ENCODE measurements at regions not wholly inside any gene's neighbourhood (a gene's known extent, or its start where the extent isn't known, plus 50 kb on each side); places are given as distances from the start of the nearest gene placed in this dataset.

DNA sequence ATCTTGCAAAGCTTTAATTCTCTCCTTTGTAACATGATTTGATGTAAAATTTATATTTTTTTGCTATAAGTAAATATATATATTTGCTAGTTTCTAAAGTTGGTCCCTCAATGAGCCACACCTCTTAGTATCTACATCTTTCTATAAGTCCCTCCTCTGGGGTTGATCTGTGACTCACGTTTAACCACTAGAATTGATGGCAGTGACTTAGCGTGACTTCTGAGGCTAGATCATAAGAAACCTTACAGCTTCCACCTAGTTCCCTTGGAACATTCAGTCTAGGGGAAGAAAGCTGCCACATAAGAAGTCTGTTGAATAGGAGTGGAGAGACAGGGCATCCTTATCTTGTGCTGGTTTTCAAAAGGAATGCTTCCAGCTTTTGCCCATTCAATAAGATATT is 56.6 kb upstream of the TNIK start:
- peaks cover 2% of the 10 kb centered on the region for H3K9me3 Mint-ChIP-seq
- no peak overlapping the region for H3K27ac Mint-ChIP-seq (ENCODE audit: unreplicated experiment)
- TF ChIP-seq, protein P1, sequence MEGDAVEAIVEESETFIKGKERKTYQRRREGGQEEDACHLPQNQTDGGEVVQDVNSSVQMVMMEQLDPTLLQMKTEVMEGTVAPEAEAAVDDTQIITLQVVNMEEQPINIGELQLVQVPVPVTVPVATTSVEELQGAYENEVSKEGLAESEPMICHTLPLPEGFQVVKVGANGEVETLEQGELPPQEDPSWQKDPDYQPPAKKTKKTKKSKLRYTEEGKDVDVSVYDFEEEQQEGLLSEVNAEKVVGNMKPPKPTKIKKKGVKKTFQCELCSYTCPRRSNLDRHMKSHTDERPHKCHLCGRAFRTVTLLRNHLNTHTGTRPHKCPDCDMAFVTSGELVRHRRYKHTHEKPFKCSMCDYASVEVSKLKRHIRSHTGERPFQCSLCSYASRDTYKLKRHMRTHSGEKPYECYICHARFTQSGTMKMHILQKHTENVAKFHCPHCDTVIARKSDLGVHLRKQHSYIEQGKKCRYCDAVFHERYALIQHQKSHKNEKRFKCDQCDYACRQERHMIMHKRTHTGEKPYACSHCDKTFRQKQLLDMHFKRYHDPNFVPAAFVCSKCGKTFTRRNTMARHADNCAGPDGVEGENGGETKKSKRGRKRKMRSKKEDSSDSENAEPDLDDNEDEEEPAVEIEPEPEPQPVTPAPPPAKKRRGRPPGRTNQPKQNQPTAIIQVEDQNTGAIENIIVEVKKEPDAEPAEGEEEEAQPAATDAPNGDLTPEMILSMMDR (conservative IDR thresholded peaks at IDR 0.05): no peak
- peaks cover 26% of the 10 kb centered on the region for H3K4me1 Mint-ChIP-seq
- no peaks in the 10 kb centered on the region for H3K27me3 Mint-ChIP-seq (ENCODE audit: low read depth)
- H3K36me3 Mint-ChIP-seq (ENCODE audit: low read depth): no peaks in the 10 kb centered on the region
- DNase-seq (ENCODE audit: low read depth, low spot score): no peak
- H3K4me3 Mint-ChIP-seq: no peak overlapping the region

- TF ChIP-seq, protein P1 (conservative IDR thresholded peaks at IDR 0.05): peak; percentile 50
- Mint-ChIP-seq H3K9me3 (no peaks in the 10 kb centered on the region), H3K4me3 (no peak overlapping the region), H3K36me3 (ENCODE audit: low read depth) (no peaks in the 10 kb centered on the region), H3K27ac (ENCODE audit: unreplicated experiment) (no peak overlapping the region), H3K27me3 (ENCODE audit: low read depth) (no peaks in the 10 kb centered on the region), H3K4me1 (peaks cover 26% of the 10 kb centered on the region)
- DNase-seq (ENCODE audit: low read depth, low spot score): no peak
These were observed 54.3 kb upstream of the TNIK start for GRCh38 chr3:171514466-171514865.

- no peaks in the 10 kb centered on the region for H3K27me3 Mint-ChIP-seq (ENCODE audit: low read depth)
- DNase-seq (ENCODE audit: low read depth, low spot score): no peak
- H3K4me3 Mint-ChIP-seq: no peak overlapping the region
- H3K27ac Mint-ChIP-seq (ENCODE audit: unreplicated experiment): no peak overlapping the region
- H3K4me1 Mint-ChIP-seq: peaks cover 13% of the 10 kb centered on the region
- TF ChIP-seq, protein P1 (conservative IDR thresholded peaks at IDR 0.05): no peak
- H3K9me3 Mint-ChIP-seq: no peaks in the 10 kb centered on the region
- no peaks in the 10 kb centered on the region for H3K36me3 Mint-ChIP-seq (ENCODE audit: low read depth)
These were observed 51.2 kb upstream of the TNIK start for GRCh38 chr3:171511450-171511849.
